Midbrain (tissue), 1 donor: ENCODE measurements at regions not wholly inside any gene's neighbourhood (a gene's known extent, or its start where the extent isn't known, plus 50 kb on each side); places are given as distances from the start of the nearest gene placed in this dataset.
A peak's percentile ranks its signal among the peaks of the same experiment; 100 is the strongest.

Experiments
- DNase-seq: peaks from one replicate; lab custom pipeline; 2025; lab: John Stamatoyannopoulos, UW

DNA sequence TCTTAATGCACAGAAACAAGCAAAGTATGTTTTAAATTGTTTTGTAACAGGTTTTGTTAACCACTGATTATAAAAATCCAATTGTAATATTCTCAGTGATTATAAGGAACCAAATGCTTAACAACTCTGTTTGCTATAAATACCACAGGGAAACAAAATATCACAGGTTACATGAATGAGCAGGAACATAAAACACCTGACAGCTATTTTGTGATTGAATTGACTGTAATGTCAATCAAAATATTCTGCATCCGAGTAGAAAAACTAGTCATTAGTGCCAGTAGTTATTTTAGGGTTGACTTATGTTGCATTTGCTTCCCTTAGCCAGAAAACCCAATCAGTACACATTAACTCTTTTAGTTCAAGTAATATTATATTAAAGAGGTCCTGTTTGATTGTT is 1707.8 kb upstream of the ACO1 start:
- DNase-seq = no peak

DNA sequence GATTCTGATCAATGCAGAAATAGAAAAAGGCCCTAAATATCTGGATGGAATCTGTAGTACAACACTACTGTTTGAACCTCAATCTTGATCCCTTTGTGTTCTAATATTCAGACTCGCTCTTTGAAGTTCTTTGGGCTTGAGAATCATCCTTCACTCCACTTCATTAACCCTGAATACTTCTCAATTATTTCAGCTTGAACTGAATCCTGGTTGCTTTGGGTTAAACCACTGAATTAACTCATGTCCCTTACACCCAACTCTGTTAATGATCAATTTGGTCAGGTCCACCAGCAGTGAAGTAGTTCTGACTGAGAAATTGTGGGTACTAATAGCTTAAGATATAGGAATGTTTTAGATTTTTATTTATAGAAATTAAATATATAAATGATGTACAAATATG is 1707.2 kb upstream of the ACO1 start:
- DNase-seq = no peak

DNA sequence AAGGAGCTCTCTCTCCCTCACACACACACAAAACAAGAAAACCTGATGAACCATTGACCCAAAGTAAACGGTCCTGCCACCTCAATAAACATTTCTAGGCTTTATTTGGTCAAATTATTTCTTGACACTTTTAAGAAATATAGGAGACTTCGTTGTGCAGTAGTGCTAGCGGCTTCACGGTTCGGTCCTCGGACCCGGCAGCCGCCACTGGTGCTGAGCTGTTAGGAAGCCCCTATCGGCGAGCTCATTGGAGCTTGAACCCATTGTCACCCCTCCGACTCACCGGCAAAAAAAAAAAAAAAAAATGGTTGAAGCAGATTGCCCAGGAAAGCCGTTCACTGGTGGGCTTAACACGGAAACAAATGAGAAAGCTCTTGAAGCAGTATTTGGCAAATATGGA is 1695.6 kb upstream of the ACO1 start:
- no peak for DNase-seq

DNA sequence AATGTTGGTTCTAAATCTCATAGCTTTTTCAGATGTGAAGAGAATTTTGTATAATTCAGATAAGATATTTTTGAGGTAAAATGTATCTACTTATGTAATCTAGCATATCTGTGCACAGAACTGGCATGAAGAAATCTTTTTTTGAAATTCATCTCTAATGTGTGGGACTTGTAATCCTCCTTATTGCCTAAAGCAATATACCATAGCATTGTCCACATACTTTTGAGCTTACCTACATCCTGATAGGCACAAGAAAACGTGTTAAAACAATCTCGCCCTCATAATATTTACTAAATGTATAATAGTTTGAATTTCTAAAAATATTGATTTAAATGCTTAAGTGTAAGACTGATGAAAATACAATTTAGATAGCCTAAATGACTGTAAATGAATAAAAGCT is 1686.5 kb upstream of the ACO1 start:
- no peak for DNase-seq

DNA sequence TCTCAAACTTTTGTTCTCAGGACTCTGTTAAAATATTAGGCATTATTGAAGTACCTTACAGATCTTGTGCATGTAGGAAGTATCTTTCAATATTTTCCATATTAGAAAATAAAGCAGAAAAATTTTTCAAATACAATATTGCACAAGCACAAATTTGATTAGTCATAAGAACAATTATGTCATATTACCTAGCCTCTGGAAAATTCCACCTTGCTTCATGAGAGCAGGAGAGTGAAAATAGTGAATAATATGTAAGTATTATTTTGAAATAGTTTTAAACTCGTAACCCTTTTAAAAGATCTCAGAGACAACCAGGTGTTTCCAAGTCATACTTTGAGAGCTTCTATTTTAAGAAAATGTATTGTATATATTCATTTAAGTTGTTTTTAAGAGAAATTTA is 1672.9 kb upstream of the ACO1 start:
- no peak for DNase-seq

DNA sequence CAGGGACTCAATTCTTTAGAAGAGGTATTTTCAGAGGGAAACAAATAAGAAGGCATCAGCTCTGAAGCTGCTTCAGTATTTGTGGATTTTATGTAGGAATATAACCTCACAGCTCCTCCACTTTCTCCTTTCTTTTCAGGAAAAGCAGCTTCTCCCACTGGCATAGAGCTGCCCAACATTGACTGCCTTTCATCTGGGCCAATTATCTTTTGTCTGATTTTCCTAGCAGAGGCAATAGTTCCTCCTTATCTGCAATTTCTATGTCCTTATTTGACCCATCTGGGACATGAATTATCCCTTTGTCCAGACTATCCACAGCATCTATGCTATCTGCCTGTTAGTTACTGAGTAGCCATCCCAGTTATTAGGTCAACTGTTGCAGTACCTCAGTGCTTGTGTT is 1671.2 kb upstream of the ACO1 start:
- DNase-seq = peak; percentile 9

DNA sequence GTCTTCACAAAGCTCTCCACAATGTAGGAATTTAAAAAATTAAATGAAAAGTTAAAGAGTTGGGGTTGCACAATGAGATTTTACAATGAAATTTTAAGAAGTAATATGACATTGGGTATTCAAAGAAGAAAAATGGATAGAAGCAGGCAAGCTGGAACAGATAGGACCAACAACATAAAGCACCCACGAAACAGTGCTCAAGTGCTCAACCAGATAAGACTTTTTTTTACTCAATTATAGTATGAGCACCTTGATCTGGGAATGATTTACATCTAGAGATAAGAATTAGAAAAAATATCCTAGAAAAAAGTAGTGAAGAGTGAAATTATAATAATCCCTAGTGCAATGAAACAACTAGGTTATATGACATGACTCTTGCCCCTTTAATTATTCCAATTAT is 1670.1 kb upstream of the ACO1 start:
- no peak for DNase-seq

DNA sequence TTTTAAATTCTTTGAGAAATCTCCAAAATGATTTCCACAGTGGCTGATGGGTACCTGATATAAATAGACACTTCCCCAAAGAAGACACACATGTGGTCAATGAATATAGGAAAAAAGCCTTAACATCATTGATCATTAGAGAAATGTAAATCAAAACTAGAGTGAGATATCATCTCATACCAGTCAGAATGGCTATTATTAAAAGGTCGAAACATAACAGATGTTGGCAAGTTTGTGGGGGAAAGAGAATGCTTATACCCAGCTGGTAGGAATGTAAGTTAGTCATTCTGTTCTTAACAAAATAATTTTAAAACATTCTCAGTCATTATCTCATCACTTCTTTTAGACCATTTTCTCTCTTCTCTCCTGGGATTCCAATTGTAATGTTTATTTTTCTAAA is 1666.0 kb upstream of the ACO1 start:
- no peak for DNase-seq

DNA sequence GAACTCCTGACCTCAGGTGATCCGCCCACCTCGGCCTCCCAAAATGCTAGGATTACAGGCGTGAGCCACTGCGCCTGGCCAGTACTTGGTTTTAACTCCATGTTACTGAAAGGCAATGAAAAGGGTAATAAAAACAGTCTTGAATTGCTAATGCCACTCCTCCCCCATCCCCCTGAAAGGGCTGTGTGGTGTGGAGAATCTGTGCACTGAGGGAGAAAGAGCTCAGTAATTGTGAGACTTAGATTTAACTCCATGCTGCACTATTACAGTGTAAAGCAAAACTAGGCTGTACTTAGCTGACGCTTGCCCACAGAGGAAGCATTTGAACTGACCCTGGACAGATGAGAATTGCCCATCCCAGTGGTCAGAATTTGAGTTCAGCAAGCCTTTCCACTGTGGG is 1662.4 kb upstream of the ACO1 start:
- DNase-seq = no peak

DNA sequence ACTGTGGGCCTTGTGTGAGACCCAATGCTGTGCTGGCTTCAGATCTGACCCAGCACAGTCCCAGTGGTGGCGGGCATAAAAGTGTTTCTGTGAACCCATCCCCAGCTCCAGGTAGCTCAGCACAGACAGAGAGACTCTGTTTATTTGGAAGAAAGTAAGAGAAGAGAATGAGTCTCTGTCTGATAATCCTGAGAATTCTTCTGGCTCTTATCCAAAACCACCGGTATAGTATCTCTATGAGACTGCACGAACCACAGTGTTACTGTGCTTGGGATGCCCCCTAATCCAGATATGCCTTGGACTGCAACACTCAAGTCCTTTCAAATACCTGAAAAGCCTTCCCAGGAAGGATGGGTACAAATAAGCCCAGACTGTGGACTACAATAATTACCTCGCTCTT is 1660.8 kb upstream of the ACO1 start:
- no peak for DNase-seq

DNA sequence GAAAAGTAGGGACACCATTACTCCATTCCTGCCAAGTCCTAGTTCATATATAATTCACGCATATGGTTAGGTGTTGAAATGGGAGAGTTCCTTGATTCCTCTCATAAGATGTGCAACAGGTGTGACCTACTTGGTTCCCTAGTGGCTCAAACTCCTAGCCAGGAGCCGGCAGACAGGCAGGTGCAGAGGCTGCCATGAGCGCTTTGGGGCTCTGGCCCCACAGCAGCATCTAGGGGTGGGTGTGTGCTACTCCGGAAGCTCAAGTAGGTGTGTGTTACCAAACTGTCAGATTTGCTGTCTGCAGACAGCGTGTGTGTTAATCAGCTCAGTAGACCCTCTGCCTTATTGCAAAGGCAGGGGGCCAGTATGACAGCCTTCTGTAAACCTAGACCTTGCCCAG is 1652.4 kb upstream of the ACO1 start:
- DNase-seq = no peak

DNA sequence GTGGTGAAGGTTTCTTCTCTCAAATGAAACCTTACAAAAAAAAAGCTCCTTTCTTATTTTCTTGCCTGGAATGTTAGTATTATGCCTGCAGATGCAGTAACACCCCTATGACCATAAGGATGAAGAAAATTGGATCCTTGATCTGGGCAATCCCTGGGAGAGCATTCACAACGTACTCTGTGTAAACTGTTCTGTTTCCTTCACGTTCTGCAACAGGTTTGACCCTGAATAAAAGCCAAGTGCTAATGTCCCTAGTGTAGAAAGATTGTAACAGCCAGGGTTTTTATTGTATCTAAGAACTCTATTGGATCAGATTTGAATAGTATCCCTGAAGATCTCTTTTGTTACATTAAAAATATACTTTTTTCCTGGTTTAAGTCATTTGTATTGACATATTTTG is 1639.6 kb upstream of the ACO1 start:
- no peak for DNase-seq

DNA sequence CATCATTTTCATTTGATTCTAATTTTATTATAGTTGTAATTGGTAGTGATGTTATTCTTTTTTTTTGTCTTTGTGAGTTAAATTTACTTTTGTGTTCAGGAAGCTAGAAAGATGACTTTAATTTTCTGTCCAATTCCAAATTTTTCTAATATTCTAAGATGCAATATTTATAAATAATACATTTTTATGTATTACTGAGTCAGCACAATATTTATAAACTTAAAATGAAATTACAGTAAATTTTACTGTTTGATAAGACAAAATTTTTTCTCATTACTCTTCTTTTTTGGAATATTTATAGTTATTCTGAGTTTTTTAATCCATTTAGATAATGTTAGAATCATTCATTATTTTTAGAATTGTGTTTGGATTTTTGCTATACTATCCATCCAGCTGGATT is 1637.9 kb upstream of the ACO1 start:
- no peak for DNase-seq

DNA sequence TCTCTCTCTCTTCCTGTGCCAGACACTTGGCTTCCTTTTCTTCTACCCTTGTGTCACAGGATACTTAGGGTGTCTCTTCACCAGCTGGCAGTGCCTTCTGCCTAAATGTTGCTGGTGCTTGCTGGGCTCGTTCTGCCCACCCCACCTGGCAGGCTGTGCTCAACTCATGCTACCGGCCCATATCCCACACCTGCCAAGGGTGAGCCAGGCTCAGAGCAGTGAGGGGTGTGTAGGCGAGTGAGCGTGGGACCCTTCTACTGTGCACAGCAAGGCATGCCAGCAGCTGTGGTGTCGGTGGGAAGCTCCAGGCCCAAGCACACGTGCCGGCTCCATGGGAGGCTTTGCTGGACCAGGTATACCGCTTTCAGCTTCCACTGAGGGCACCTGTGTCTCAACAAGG is 1626.7 kb upstream of the ACO1 start:
- no peak for DNase-seq

DNA sequence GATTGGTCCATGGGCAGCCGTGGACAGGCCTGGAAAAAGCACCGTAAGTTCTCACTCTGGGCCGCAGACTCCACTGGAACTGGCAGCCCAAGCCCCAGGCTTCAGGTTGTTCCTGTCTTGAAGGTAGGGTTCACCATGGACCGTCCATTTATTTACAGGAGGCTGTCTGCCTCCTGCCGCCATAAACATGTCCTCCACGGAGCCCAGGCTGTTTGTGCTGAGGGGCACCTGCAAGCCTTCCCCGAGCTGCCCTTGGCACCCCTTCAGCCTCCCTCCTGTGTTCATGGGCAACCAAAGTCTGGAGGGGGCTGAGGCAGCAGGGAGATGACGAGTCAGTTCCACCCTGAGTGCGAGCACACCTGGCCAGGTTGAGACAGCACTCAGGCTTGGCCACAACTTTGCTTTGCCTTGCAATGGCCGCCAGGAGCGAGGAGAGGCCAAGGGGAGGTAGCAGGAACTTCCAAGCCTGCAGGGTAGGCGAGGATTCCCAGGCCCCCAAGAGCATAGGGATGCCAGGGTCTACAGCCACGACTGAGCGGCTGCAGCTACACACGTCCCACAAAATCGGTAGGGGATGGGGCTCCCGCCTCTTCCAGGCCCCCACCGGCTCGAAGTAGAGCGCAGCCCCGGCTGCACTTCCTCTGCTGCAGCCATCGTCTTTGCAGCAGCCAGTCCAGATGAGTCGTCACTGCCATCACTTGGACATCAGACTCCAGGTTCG is 1625.6 kb upstream of the ACO1 start:
- no peak for DNase-seq

DNA sequence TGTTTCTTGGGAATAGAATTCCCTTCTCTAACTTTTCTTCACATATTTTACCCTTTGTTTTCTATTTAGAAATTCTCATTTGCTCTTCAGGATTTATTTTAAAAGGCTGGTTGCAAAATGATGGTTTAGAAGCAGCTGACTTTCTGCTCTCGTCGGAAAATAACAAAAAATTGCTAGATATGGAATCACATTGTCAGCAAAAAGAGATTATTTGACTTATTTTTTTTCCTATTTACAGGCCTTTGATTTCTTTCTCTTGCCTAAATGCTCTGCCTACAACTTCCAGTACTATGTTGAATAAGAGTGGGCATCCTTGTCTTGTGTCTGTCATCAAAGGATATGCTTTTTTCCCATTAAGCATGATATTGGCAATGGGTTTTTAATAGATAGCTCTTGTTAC is 1619.1 kb upstream of the ACO1 start:
- DNase-seq = no peak

DNA sequence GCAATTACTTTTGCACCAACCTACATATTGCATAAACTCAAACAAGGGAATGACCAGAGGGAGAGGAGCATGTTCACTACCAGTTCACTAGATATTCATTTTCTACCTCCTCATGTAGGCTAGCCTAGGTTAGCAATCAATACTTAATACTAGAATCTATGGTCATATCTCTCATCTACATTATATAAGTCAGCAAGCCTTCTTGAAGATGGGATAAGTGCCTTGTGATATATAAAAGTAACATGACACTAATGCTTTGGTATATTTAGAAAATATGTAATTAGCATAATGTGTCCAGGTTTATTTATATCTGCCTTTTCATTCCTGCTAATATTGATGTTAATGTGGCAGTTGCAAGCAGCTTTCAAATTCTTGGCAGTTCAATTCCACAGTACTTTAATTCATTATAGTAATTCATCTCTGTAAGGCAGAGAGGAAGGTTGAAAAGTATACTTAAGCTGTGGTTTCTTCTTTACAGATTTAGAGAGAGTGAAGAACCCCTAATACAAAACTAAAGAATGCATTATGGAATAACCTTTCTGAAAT is 1613.2 kb upstream of the ACO1 start:
- DNase-seq = no peak

DNA sequence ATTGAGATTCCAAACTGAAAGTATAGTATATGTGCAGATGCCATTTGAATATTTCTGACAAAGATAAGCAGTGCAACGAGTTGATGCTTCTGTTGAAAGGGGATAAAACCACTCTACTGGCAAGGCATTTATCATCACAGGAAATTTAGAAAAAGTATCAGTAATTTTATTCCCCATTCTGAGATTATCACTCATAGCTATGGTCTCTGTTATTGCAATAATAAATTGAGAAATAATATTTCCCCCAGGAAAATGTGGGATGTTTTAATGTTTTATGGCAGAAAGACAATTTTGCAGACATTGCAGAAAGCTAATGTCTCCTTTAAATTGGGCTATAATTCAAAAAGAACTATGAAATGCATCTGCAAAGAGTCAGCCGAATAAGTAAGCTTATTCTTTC is 1612.7 kb upstream of the ACO1 start:
- DNase-seq = no peak

DNA sequence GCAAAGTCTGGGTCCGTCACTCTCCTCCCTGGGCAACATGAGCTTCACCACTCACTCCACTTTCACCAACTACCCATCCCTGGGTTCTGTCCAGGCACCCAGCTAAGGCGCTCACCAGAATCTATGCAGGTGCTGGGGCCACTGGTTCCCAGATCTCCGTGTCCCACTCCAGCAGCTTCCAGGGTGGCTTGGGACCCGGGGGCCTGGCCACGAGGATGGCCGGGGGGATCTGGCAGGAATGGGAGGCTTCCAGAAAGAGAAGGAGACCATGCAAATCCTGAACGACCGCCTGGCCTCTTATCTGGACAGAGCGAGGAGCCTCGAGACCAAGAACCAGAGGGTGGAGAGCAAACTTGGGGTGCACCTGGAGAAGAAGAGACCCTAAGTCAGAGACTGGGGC is 1611.0 kb upstream of the ACO1 start:
- DNase-seq = no peak

DNA sequence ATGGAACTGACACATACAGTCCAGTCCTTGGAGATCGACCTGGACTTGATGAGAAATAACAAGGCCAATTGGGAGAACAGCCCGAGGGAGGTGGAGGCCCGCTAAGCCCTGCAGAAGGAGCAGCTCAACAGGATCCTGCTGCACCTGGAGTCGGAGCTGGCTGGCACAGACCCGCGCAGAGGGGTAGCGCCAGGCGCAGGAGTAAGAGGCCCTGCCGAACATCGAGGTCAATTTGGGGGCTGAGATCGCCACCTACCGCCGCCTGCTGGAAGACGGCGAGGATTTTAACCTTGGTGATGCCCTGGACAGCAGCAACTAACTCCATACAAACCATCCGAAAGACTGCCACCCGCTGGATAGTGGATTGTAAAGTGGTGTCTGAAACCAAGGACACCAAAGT is 1610.1 kb upstream of the ACO1 start:
- DNase-seq = no peak

DNA sequence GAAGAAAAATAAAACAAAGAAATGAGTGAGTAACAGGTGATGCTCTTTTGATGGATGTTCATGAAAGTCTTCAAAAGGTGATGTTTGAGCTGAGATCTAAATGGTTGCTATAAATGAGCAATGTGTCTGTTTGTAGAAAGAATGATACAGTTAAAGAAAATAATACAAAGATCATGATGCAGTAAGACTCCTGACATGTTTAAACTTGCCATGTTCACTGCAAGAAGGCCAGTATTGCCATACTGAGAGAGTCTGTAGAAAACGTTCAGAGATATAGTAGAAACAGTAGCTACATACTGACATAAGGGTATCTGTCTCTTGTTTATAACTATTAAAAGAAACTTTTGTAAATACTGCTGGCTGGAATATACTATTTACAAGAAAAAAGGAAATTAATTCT is 1609.2 kb upstream of the ACO1 start:
- no peak for DNase-seq

DNA sequence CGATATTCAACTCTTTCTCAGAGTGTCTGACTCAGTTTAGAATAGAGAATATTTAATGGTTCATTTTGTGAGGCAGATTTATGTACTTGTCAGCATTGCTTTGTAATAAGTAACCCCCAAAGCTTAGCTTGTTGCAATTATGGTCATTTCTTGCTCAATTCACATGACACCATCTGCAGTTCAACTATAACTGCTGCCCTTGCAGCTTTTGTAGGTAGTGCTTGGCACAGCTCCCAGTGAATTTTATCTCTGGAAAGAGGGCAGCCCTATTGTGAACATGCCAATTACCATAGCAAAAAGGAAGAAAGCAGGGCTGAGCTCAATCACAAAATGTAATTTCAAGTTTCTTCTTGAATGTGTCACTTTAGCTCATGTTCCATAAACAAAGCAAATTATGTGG is 1587.7 kb upstream of the ACO1 start:
- no peak for DNase-seq

DNA sequence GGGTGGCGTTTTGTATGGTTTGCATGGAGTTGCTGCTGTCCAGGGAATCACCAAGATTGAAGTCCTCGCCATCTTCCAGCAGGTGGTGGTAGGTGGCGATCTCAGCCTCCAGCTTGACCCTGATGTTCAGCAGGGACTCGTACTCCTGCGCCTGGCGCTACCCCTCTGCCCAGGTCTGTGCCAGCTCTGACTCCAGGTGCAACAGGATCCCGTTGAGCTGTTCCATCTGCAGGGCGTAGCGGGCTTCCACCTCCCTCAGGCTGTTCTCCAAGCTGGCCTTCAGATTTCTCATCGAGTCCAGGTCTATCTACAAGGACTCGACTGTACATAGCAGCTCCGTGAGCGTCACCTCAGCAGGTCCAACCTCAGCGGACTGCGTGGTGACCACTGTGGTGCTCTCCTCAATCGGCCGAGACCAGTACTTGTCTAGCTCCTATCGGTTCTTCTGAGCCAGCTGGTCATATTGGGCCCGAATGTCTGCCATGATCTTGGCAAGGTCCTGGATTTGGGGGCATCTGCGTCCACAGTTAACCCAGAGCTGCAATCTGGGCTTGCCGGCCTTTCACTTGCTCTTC is 1584.8 kb upstream of the ACO1 start:
- no peak for DNase-seq

DNA sequence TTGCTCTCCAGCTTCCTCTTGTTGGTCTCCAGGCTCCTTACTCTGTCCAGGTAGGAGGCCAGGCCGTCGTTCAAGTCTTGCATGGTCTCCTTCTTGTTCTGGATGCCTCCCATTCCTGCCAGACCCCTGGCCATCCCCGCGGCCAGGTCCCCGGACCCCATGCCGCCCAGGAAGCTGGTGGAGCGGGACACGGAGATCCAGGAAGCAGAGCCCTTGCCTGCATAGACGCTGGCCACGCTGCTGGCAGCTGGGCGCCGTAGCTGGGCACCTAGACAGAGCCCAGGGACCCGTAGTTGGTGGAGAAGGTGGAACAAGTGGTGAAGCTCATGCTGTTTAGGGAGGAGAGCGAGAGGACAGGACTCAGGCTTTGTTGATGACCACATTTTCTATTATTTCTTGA is 1584.0 kb upstream of the ACO1 start:
- DNase-seq = no peak
